ENCODE measurements at regions not wholly inside any gene's neighbourhood (a gene's known extent, or its start where the extent isn't known, plus 50 kb on each side); places are given as distances from the start of the nearest gene placed in this dataset.

DNA sequence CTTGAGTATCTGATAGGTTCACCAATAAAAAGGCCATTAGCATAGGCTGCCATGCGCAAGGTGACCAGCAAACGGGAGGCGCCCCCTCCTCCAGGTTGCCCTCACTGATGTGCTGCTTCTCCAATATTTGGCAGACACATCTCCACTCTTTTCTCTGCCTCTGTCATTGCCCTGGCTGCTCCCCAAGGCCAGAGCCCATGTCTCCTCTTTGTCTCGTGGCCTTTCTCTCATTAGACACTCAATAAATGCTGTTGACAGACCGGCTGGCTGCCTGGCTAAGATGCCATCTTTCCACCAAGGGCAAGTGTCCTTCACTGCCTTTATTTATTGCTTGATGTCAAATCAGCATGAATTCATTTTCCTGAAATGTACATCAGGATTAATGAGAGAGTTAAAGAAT, 404.0 kb upstream of the KIF2A start:
- TF ChIP-seq CTCF (conservative IDR thresholded peaks at IDR 0.05) (no peak), EZH2 (IDR thresholded peaks at IDR 0.05; ENCODE audit: low read depth) (no peak)
- Histone ChIP-seq H3K36me3 (ENCODE audit: low read depth) (no peaks in the 10 kb centered on the region), H3K4me2 (no peak overlapping the region), H3K79me2 (ENCODE audit: low read depth) (no peaks in the 10 kb centered on the region), H3K27me3 (ENCODE audit: insufficient read depth, low read depth) (no peaks in the 10 kb centered on the region), H3K4me1 (replicated peaks; ENCODE audit: insufficient read depth) (no peaks in the 10 kb centered on the region), H3K9me3 (ENCODE audit: insufficient read depth, low read depth) (no peaks in the 10 kb centered on the region), H3K9me2 (ENCODE audit: insufficient read depth) (no peaks in the 10 kb centered on the region), H2AFZ (no peak overlapping the region), H4K20me1 (ENCODE audit: insufficient read depth) (no peaks in the 10 kb centered on the region), H3K4me3 (no peak overlapping the region), H3F3A (ENCODE audit: insufficient read depth, low read depth) (no peaks in the 10 kb centered on the region), H3K27ac (no peak overlapping the region)
- intact Hi-C loops (cut with micrococcal nuclease; ENCODE audit: unreplicated experiment): no loop called here
- no peak for DNase-seq
- ChIA-PET CTCF (no interaction called here), POLR2A (ENCODE audit: unreplicated experiment) (no interaction called here)
- no TSS peak for BruUV-seq (replicated peaks)

- H3K9me3 ChIP-seq (ENCODE audit: insufficient read depth, low read depth): no peaks in the 10 kb centered on the region
- H3K9me2 ChIP-seq (ENCODE audit: insufficient read depth): no peaks in the 10 kb centered on the region
- no TSS peak for BruUV-seq (replicated peaks)
- H3K27ac ChIP-seq: no peak overlapping the region
- no peaks in the 10 kb centered on the region for H3F3A ChIP-seq (ENCODE audit: insufficient read depth, low read depth)
- no peaks in the 10 kb centered on the region for H3K4me1 ChIP-seq (replicated peaks; ENCODE audit: insufficient read depth)
- no peak for DNase-seq
- H3K4me3 ChIP-seq: no peak overlapping the region
- no peak overlapping the region for H2AFZ ChIP-seq
- no peak overlapping the region for H3K4me2 ChIP-seq
- no peaks in the 10 kb centered on the region for H3K27me3 ChIP-seq (ENCODE audit: insufficient read depth, low read depth)
- POLR2A ChIA-PET (ENCODE audit: unreplicated experiment): no interaction called here
- no peaks in the 10 kb centered on the region for H4K20me1 ChIP-seq (ENCODE audit: insufficient read depth)
- intact Hi-C loops (cut with micrococcal nuclease; ENCODE audit: unreplicated experiment): no loop called here
- no peaks in the 10 kb centered on the region for H3K79me2 ChIP-seq (ENCODE audit: low read depth)
- H3K36me3 ChIP-seq (ENCODE audit: low read depth): no peaks in the 10 kb centered on the region
- TF ChIP-seq EZH2 (IDR thresholded peaks at IDR 0.05; ENCODE audit: low read depth) (no peak), CTCF (conservative IDR thresholded peaks at IDR 0.05) (no peak)
- CTCF ChIA-PET: no interaction called here
Observed at GRCh38 chr5:61904730-61905129, 401.3 kb upstream of the KIF2A start.

- BruUV-seq (replicated peaks): no TSS peak
- Histone ChIP-seq H3K4me2 (no peak overlapping the region), H3K4me3 (no peak overlapping the region), H3K9me3 (ENCODE audit: insufficient read depth, low read depth) (no peaks in the 10 kb centered on the region), H3K9me2 (ENCODE audit: insufficient read depth) (no peaks in the 10 kb centered on the region), H3K79me2 (ENCODE audit: low read depth) (no peaks in the 10 kb centered on the region), H3K4me1 (replicated peaks; ENCODE audit: insufficient read depth) (no peaks in the 10 kb centered on the region), H3K36me3 (ENCODE audit: low read depth) (no peaks in the 10 kb centered on the region), H4K20me1 (ENCODE audit: insufficient read depth) (no peaks in the 10 kb centered on the region), H3K27me3 (ENCODE audit: insufficient read depth, low read depth) (no peaks in the 10 kb centered on the region), H3K27ac (no peak overlapping the region), H3F3A (ENCODE audit: insufficient read depth, low read depth) (no peaks in the 10 kb centered on the region), H2AFZ (no peak overlapping the region)
- ChIA-PET CTCF (no interaction called here), POLR2A (ENCODE audit: unreplicated experiment) (no interaction called here)
- TF ChIP-seq CTCF (conservative IDR thresholded peaks at IDR 0.05) (no peak), EZH2 (IDR thresholded peaks at IDR 0.05; ENCODE audit: low read depth) (no peak)
- no peak for DNase-seq
- intact Hi-C loops (cut with micrococcal nuclease; ENCODE audit: unreplicated experiment): no loop called here
Observed at GRCh38 chr5:61905613-61906012, 400.4 kb upstream of the KIF2A start.
